Stomach (tissue), 4 donors: ENCODE measurements at regions not wholly inside any gene's neighbourhood (a gene's known extent, or its start where the extent isn't known, plus 50 kb on each side); places are given as distances from the start of the nearest gene placed in this dataset.

ENCODE experiments used
- EP300 ChIP-seq: sonication (generic); formaldehyde crosslinking; IDR thresholded peaks from one replicate; pipeline ENCODE4 v1.6.1; 2017; ENCODE audit warnings: antibody characterized with exemption
- POLR2A ChIP-seq, 4 donors: fragments of 450-650 bp; IDR thresholded peaks; one replicate each; pipeline ENCODE4 v1.6.1; 2016; ENCODE audit warnings: antibody characterized with exemption in 4 of 4, control low read depth in 2 of 4, mild to moderate bottlenecking in 1 of 4, moderate library complexity in 1 of 4
- TF ChIP-seq, protein P1 (sequence below), 7 experiments: fragments of 450-650 bp in 4 of 7; fragments of 200-600 bp in 3 of 7; sonication (generic) in 3 of 7; IDR thresholded peaks; one replicate each; pipeline ENCODE4 v1.5.1; 2016 to 2019; ENCODE audit warnings: antibody characterized with exemption in 7 of 7, control low read depth in 2 of 7, mild to moderate bottlenecking in 1 of 7

DNA sequence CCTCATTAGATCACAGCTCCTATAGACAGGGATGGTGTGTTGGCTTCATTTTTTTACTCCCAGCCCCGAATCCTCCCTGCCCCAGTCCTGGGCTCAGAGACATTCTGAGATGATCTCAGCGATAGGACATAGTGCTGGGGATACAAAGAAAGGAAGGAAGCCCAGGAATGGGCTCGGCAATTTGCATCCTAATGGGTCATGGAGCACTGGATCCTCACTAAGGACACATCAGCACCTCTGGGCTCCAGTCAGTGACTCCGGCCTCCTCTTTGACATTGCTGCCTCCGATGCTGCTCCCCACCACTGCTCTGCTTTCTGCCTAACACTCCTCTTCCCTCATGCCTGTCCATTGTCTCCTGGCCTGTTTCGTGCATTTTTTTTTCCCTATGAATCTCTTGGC is 489.1 kb downstream of the STK39 start:
- TF ChIP-seq, protein P1, sequence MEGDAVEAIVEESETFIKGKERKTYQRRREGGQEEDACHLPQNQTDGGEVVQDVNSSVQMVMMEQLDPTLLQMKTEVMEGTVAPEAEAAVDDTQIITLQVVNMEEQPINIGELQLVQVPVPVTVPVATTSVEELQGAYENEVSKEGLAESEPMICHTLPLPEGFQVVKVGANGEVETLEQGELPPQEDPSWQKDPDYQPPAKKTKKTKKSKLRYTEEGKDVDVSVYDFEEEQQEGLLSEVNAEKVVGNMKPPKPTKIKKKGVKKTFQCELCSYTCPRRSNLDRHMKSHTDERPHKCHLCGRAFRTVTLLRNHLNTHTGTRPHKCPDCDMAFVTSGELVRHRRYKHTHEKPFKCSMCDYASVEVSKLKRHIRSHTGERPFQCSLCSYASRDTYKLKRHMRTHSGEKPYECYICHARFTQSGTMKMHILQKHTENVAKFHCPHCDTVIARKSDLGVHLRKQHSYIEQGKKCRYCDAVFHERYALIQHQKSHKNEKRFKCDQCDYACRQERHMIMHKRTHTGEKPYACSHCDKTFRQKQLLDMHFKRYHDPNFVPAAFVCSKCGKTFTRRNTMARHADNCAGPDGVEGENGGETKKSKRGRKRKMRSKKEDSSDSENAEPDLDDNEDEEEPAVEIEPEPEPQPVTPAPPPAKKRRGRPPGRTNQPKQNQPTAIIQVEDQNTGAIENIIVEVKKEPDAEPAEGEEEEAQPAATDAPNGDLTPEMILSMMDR (IDR thresholded peaks at IDR 0.05), result no peak
- TF ChIP-seq POLR2A (IDR thresholded peaks at IDR 0.05) (no peak), EP300 (no peak)
